ENCODE measurements at regions not wholly inside any gene's neighbourhood (a gene's known extent, or its start where the extent isn't known, plus 50 kb on each side); places are given as distances from the start of the nearest gene placed in this dataset.

- Histone ChIP-seq H3K9me3 (replicated peaks) (no peaks in the 10 kb centered on the region), H3K36me3 (no peaks in the 10 kb centered on the region), H3K27me3 (ENCODE audit: low read depth) (no peaks in the 10 kb centered on the region), H3K27ac (replicated peaks) (peak overlapping the region; percentile 26), H3K4me3 (no peak overlapping the region), H3K4me1 (no peaks in the 10 kb centered on the region)
- no peak for DNase-seq
- TF ChIP-seq CTCF (IDR thresholded peaks at IDR 0.05; ENCODE audit: borderline replicate concordance): no peak
- intact Hi-C loops (cut with micrococcal nuclease): no loop called here
Observed at GRCh38 chr6:113011801-113012200, 664.7 kb downstream of the RFPL4B start.

DNA sequence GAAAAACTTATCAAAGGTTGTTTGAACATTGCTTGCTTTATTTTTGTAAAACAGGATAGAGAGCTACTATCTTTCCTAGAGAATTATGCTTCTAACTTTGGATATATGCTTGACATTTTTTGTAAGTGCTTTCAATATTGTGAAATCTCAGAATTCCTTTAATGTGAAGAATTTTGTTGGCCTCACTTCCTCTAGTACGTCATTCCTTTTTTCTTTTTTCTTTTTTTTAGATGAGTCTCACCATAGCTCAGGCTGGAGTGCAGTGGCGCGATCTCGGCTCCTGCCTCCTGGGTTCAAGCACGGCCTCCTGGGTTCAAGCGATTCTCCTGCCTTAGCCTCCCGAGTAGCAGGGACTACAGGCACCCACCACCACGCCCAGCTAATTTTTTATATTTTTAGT, 668.1 kb downstream of the RFPL4B start:
- H3K36me3 ChIP-seq: no peaks in the 10 kb centered on the region
- peak; percentile 14 for DNase-seq
- intact Hi-C loops (cut with micrococcal nuclease): no loop called here
- peaks cover 13% of the 10 kb centered on the region for H3K4me1 ChIP-seq
- H3K27me3 ChIP-seq (ENCODE audit: low read depth): no peaks in the 10 kb centered on the region
- no peak overlapping the region for H3K27ac ChIP-seq (replicated peaks)
- no peak overlapping the region for H3K4me3 ChIP-seq
- no peak for TF ChIP-seq CTCF (IDR thresholded peaks at IDR 0.05; ENCODE audit: borderline replicate concordance)
- H3K9me3 ChIP-seq (replicated peaks): no peaks in the 10 kb centered on the region

- no peaks in the 10 kb centered on the region for H3K9me3 ChIP-seq (replicated peaks)
- no peaks in the 10 kb centered on the region for H3K36me3 ChIP-seq
- intact Hi-C loops (cut with micrococcal nuclease): no loop called here
- TF ChIP-seq CTCF (IDR thresholded peaks at IDR 0.05; ENCODE audit: borderline replicate concordance): no peak
- peaks cover 13% of the 10 kb centered on the region for H3K4me1 ChIP-seq
- H3K27ac ChIP-seq (replicated peaks): no peak overlapping the region
- no peak for DNase-seq
- no peak overlapping the region for H3K4me3 ChIP-seq
- no peaks in the 10 kb centered on the region for H3K27me3 ChIP-seq (ENCODE audit: low read depth)
Observed at GRCh38 chr6:113017353-113017752, 670.2 kb downstream of the RFPL4B start.

DNA sequence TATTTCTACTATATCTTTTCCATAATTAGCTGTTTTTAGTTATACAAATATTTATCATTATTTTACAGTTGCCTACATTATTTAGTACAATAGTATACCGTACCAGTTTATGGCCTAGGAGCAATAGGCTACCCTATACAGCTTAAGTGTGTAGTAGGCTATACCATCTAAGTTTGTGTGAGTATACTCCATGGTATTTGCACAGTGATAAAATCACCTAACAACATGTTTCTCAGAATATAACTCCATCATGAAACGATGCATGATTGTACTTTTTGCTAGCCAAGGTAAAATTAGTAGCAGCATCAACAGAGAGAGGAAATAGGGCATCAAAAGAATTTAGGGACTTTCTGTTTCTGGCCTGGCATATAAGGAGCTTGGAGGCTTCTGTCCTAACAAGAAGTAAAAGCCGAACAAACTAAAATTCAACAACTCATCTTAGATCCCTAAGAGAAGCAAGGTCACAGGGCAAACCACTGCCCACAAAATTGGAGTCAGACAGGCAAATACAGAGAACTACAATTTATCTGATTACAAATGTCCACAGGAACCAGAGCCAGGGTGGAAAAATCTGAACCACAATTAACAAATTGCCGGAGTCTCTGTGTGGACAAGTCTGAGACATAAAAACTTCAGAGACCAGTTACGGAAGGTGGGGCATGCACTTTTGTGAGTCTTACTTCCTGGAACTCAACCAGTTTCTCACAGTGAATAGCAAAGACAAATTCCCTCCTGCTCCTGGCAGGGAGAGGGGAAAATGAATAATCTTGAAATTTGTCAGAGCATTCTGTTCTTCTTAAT, 671.4 kb downstream of the RFPL4B start:
- no peaks in the 10 kb centered on the region for H3K27me3 ChIP-seq (ENCODE audit: low read depth)
- peak overlapping the region; percentile 60 for H3K27ac ChIP-seq (replicated peaks)
- TF ChIP-seq CTCF (IDR thresholded peaks at IDR 0.05; ENCODE audit: borderline replicate concordance): no peak
- peaks cover 13% of the 10 kb centered on the region for H3K4me1 ChIP-seq
- no peaks in the 10 kb centered on the region for H3K36me3 ChIP-seq
- H3K4me3 ChIP-seq: no peak overlapping the region
- H3K9me3 ChIP-seq (replicated peaks): no peaks in the 10 kb centered on the region
- DNase-seq: no peak
- intact Hi-C loops (cut with micrococcal nuclease): no loop called here

GRCh38 chr6:113019176-113019575, 672.0 kb downstream of the RFPL4B start:
- TF ChIP-seq CTCF (IDR thresholded peaks at IDR 0.05; ENCODE audit: borderline replicate concordance): no peak
- DNase-seq: no peak
- Histone ChIP-seq H3K36me3 (no peaks in the 10 kb centered on the region), H3K4me3 (no peak overlapping the region), H3K4me1 (peaks cover 13% of the 10 kb centered on the region), H3K27me3 (ENCODE audit: low read depth) (no peaks in the 10 kb centered on the region), H3K9me3 (replicated peaks) (no peaks in the 10 kb centered on the region), H3K27ac (replicated peaks) (peak overlapping the region; percentile 60)
- intact Hi-C loops (cut with micrococcal nuclease): no loop called here

Measured in left ventricle myocardium inferior (tissue), 1 donor.